Liver (tissue), 8 donors: ENCODE measurements at regions not wholly inside any gene's neighbourhood (a gene's known extent, or its start where the extent isn't known, plus 50 kb on each side); places are given as distances from the start of the nearest gene placed in this dataset.

Experiments used
- DNase-seq: peaks from one replicate; pipeline ENCODE4 v3.0.0-alpha.2; 2017; ENCODE audit warnings: low spot score
- H3K27ac ChIP-seq, 2 donors: one replicate each; pipeline ENCODE4 v1.7.0; 2013; ENCODE audit warnings: inconsistent platforms in 2 of 2, low read length in 2 of 2, control low read depth in 1 of 2, low read depth in 1 of 2, mild to moderate bottlenecking in 1 of 2
- H3K27me3 ChIP-seq, 4 donors: one replicate each; pipeline versions ENCODE4 v1.6.1 to v1.7.0; 2013; ENCODE audit warnings: low read length in 3 of 4, inconsistent platforms in 1 of 4, mild to moderate bottlenecking in 1 of 4, moderate library complexity in 1 of 4; ENCODE audit not compliant: control insufficient read depth in 4 of 4, insufficient read depth in 4 of 4
- H3K36me3 ChIP-seq, 4 donors: one replicate each; pipeline versions ENCODE4 v1.6.1 to v1.7.0; 2013; ENCODE audit warnings: low read length in 3 of 4, mild to moderate bottlenecking in 3 of 4, low read depth in 1 of 4, moderate library complexity in 1 of 4; ENCODE audit not compliant: control insufficient read depth in 4 of 4, insufficient read depth in 3 of 4
- H3K4me1 ChIP-seq, 4 donors: one replicate each; pipeline versions ENCODE4 v1.6.1 to v1.7.0; 2013; ENCODE audit warnings: low read length in 3 of 4, mild to moderate bottlenecking in 3 of 4, moderate library complexity in 1 of 4; ENCODE audit not compliant: control insufficient read depth in 4 of 4, insufficient read depth in 4 of 4
- H3K4me3 ChIP-seq, 3 donors: one replicate each; pipeline versions ENCODE4 v1.6.1 to v1.7.0; 2013; ENCODE audit warnings: low read length in 3 of 3, control low read depth in 1 of 3, low read depth in 1 of 3, mild to moderate bottlenecking in 1 of 3
- H3K9ac ChIP-seq, 2 donors: one replicate each; pipeline ENCODE4 v1.7.0; 2013; ENCODE audit warnings: low read length in 2 of 2, mild to moderate bottlenecking in 2 of 2, moderate library complexity in 2 of 2, control low read depth in 1 of 2, low read depth in 1 of 2
- H3K9me3 ChIP-seq, 4 donors: one replicate each; pipeline versions ENCODE4 v1.6.1 to v1.7.0; 2013; ENCODE audit warnings: low read length in 3 of 4; ENCODE audit not compliant: control insufficient read depth in 4 of 4
- ATF3 ChIP-seq: IDR thresholded peaks from 2 replicates; pipeline ENCODE4 v1.6.1; 2016; ENCODE audit warnings: antibody characterized with exemption
- CTCF ChIP-seq: fragments of 150-350 bp; IDR thresholded peaks from 2 replicates; pipeline ENCODE4 v1.5.1; 2017; ENCODE audit warnings: improper control_type of control experiment, low read depth, low read length; ENCODE audit not compliant: missing input control
- EGR1 ChIP-seq, 2 donors: IDR thresholded peaks; 2 replicates each; pipeline ENCODE4 v1.6.1; 2016 to 2018; ENCODE audit warnings: antibody characterized with exemption in 2 of 2, low read depth in 2 of 2
- FOXA1 ChIP-seq: IDR thresholded peaks from 2 replicates; pipeline ENCODE4 v1.6.1; 2016; ENCODE audit warnings: antibody characterized with exemption
- FOXA2 ChIP-seq: IDR thresholded peaks from 2 replicates; pipeline ENCODE4 v1.6.1; 2016; ENCODE audit warnings: antibody characterized with exemption
- GABPA ChIP-seq, 2 donors: IDR thresholded peaks in 1 of 2; conservative IDR thresholded peaks in 1 of 2; 2 replicates each; pipeline ENCODE4 v1.6.1; 2016; ENCODE audit warnings: antibody characterized with exemption in 2 of 2, mild to moderate bottlenecking in 1 of 2, moderate library complexity in 1 of 2
- HNF4A ChIP-seq, 2 donors: conservative IDR thresholded peaks; 2 replicates each; pipeline ENCODE4 v1.6.1; 2016; ENCODE audit warnings: antibody characterized with exemption in 2 of 2, mild to moderate bottlenecking in 2 of 2
- HNF4G ChIP-seq: IDR thresholded peaks from 2 replicates; pipeline ENCODE4 v1.6.1; 2016; ENCODE audit warnings: antibody characterized with exemption
- JUND ChIP-seq, 2 donors: IDR thresholded peaks; 2 replicates each; pipeline ENCODE4 v1.6.1; 2016; ENCODE audit warnings: antibody characterized with exemption in 2 of 2
- MAX ChIP-seq: IDR thresholded peaks from 2 replicates; pipeline ENCODE4 v1.6.1; 2016; ENCODE audit warnings: antibody characterized with exemption
- NR2F2 ChIP-seq: IDR thresholded peaks from 2 replicates; pipeline ENCODE4 v1.6.1; 2016; ENCODE audit warnings: antibody characterized with exemption
- RAD21 ChIP-seq, 2 donors: IDR thresholded peaks; 2 replicates each; pipeline ENCODE4 v1.6.1; 2016; ENCODE audit warnings: antibody characterized with exemption in 2 of 2, mild to moderate bottlenecking in 2 of 2
- REST ChIP-seq: IDR thresholded peaks from 2 replicates; pipeline ENCODE4 v1.6.1; 2016; ENCODE audit warnings: antibody characterized with exemption, mild to moderate bottlenecking
- RXRA ChIP-seq, 2 donors: IDR thresholded peaks; 2 replicates each; pipeline ENCODE4 v1.6.1; 2017 to 2018; ENCODE audit warnings: antibody characterized with exemption in 2 of 2, mild to moderate bottlenecking in 1 of 2
- SP1 ChIP-seq: IDR thresholded peaks from 2 replicates; pipeline ENCODE4 v1.6.1; 2018; ENCODE audit warnings: antibody characterized with exemption, mild to moderate bottlenecking
- TAF1 ChIP-seq: conservative IDR thresholded peaks from 2 replicates; pipeline ENCODE4 v1.6.1; 2016; ENCODE audit warnings: antibody characterized with exemption, mild to moderate bottlenecking
- YY1 ChIP-seq: IDR thresholded peaks from 2 replicates; pipeline ENCODE4 v1.6.1; 2016; ENCODE audit warnings: antibody characterized with exemption, mild to moderate bottlenecking
- ZBTB33 ChIP-seq: IDR thresholded peaks from 2 replicates; pipeline ENCODE4 v1.6.1; 2016; ENCODE audit warnings: antibody characterized with exemption
- WGBS: extraction: QIAGEN DNeasy Blood & Tissue Kit; methylation state at CpG from one replicate; pipeline ENCODE4 v1.1.7; 2013; 5-methylcytosine and 5-hydroxymethylcytosine counted together
- donor health status: healthy.
- donor health status: healthy.
- donor health status: healthy.
- donor health status: healthy.
- donor health status: healthy.

- TF ChIP-seq JUND (IDR thresholded peaks at IDR 0.05) = no peak
- TF ChIP-seq FOXA1 = no peak
- TF ChIP-seq GABPA (IDR thresholded peaks at IDR 0.05 in 1 of 2, conservative IDR thresholded peaks at IDR 0.05 in 1 of 2) = no peak
- TF ChIP-seq ZBTB33 = no peak
- no peak for TF ChIP-seq RXRA (IDR thresholded peaks at IDR 0.05)
- TF ChIP-seq HNF4G = no peak
- no peak for TF ChIP-seq EGR1 (IDR thresholded peaks at IDR 0.05; ENCODE audit: low read depth in 2 of 2)
- TF ChIP-seq FOXA2 = no peak
- TF ChIP-seq MAX = no peak
- no peak for TF ChIP-seq CTCF
- no peak for TF ChIP-seq TAF1
- no peak for TF ChIP-seq YY1
- TF ChIP-seq RAD21 (IDR thresholded peaks at IDR 0.05) = no peak
- no peak for TF ChIP-seq REST
- TF ChIP-seq HNF4A (conservative IDR thresholded peaks at IDR 0.05) = no peak
- no peak for TF ChIP-seq ATF3
- no peak for TF ChIP-seq NR2F2
- no peak for TF ChIP-seq SP1
- Histone ChIP-seq H3K4me3 (no peak overlapping the region), H3K9me3 (no peaks in the 10 kb centered on the region), H3K27me3 (no peaks in the 10 kb centered on the region), H3K4me1 (no peaks in the 10 kb centered on the region), H3K36me3 (no peaks in the 10 kb centered on the region), H3K27ac (no peak overlapping the region), H3K9ac (no peak overlapping the region)
- 77% methylated on average over 4 of the region's 4 CpGs for WGBS
- DNase-seq = no peak
Observed at GRCh38 chr2:57461624-57462023, 585.0 kb upstream of the VRK2 start.

GRCh38 chr2:57465067-57465466, 581.5 kb upstream of the VRK2 start:
- Histone ChIP-seq H3K4me3 (no peak overlapping the region), H3K27me3 (no peaks in the 10 kb centered on the region), H3K4me1 (no peaks in the 10 kb centered on the region), H3K9me3 (peaks cover 0 to 5% (median 0%) of the 10 kb centered on the region in 4 donors), H3K27ac (no peak overlapping the region), H3K36me3 (no peaks in the 10 kb centered on the region), H3K9ac (no peak overlapping the region)
- DNase-seq = no peak
- WGBS = 92% methylated on average over 6 of the region's 6 CpGs
- TF ChIP-seq ZBTB33 (no peak), NR2F2 (no peak), YY1 (no peak), EGR1 (IDR thresholded peaks at IDR 0.05; ENCODE audit: low read depth in 2 of 2) (no peak), GABPA (IDR thresholded peaks at IDR 0.05 in 1 of 2, conservative IDR thresholded peaks at IDR 0.05 in 1 of 2) (no peak), JUND (IDR thresholded peaks at IDR 0.05) (no peak), HNF4G (no peak)
